ENCODE measurements at regions not wholly inside any gene's neighbourhood (a gene's known extent, or its start where the extent isn't known, plus 50 kb on each side); places are given as distances from the start of the nearest gene placed in this dataset.
A peak's percentile ranks its signal among the peaks of the same experiment; 100 is the strongest.

DNA sequence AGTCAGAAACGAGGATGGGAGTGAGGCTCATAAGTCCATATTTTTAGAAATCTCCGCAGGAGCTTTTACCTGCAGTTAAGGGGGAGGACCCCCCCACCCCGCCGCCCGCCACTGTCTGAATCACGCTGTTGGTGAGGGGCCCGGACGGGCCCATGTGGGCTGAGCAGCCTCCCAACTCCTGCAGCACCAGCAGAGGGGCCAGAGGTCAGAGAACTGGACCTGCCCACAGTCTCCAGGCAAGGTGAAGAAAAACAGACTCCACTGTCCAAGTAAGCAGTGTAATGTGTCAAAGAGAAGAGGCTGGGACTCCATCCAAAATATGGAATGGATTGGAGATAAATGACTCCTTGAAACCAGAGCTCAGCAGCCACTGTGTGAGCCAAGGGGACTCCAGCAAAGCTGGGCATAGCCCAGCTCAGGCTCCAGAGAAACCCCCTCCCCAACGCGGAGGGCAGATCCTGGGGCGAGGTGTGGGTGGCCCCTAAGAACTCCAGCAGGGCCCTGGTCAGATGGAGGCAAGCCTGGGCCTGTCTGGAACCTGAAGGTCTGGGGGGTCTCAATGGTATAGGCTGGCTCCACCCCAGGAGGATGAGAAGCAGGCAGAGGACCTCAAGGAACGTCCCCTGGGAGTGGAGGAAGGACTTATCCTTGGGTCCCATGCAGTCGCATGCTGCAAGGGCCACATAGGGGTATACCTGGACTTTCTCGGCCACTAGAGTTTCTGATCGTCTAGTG lies 128.5 kb upstream of the TNS3 start:
- intact Hi-C loops (cut with micrococcal nuclease; ENCODE audit: unreplicated experiment) = no loop called here

GRCh38 chr7:47709451-47709850 lies 127.5 kb upstream of the TNS3 start:
- intact Hi-C loops (cut with micrococcal nuclease; ENCODE audit: unreplicated experiment) = no loop called here
- Histone ChIP-seq H3K9me2 (ENCODE audit: insufficient read depth, low read length) (no peaks in the 10 kb centered on the region), H3K4me1 (ENCODE audit: insufficient read depth, low read length, poor library complexity, severe bottlenecking) (peaks cover 50% of the 10 kb centered on the region), H3K79me2 (ENCODE audit: insufficient read depth, low read depth, low read length) (no peaks in the 10 kb centered on the region), H3K27ac (ENCODE audit: low read depth, low read length, poor library complexity, severe bottlenecking) (no peak overlapping the region), H3K4me3 (ENCODE audit: low read depth, low read length, poor library complexity, severe bottlenecking) (no peak overlapping the region), H4K20me1 (ENCODE audit: insufficient read depth, low read length) (no peaks in the 10 kb centered on the region), H3K36me3 (ENCODE audit: insufficient read depth, low read length) (no peaks in the 10 kb centered on the region), H3K4me2 (ENCODE audit: low read length) (peak overlapping the region; percentile 32; the same call in 1 of the 2 replicates), H3K9me3 (ENCODE audit: low read length) (no peaks in the 10 kb centered on the region), H2AFZ (ENCODE audit: low read length) (peak overlapping the region; percentile 32; the same call in 1 of the 2 replicates)
- no peak for TF ChIP-seq EZH2phosphoT487 (IDR thresholded peaks at IDR 0.05; ENCODE audit: borderline replicate concordance, low read depth, low read length)
- no peak for TF ChIP-seq CTCF (conservative IDR thresholded peaks at IDR 0.05; ENCODE audit: low read length)
- ChIA-PET CTCF (ENCODE audit: unreplicated experiment) (interaction anchor here (0.5 to 1.5 kb wide), 3 partner anchors 11 to 386 kb away, joined by 3 read pairs; no protein-coding TSS in a partner anchor), POLR2A (interaction anchor here (0.6 to 1.5 kb wide), 5 partner anchors 14 to 148 kb away, joined by 3 to 5 read pairs (median 3); no protein-coding TSS in a partner anchor)
- no peak for DNase-seq (ENCODE audit: low spot score)
- no TSS peak for BruUV-seq (replicated peaks)

More for the DNA sequence above, 128.5 kb upstream of the TNS3 start:
- Histone ChIP-seq H3K79me2 (ENCODE audit: insufficient read depth, low read depth, low read length) (no peaks in the 10 kb centered on the region), H3K4me1 (ENCODE audit: insufficient read depth, low read length, poor library complexity, severe bottlenecking) (peaks cover 59% of the 10 kb centered on the region), H4K20me1 (ENCODE audit: insufficient read depth, low read length) (no peaks in the 10 kb centered on the region), H2AFZ (ENCODE audit: low read length) (no peak overlapping the region), H3K9me2 (ENCODE audit: insufficient read depth, low read length) (no peaks in the 10 kb centered on the region), H3K36me3 (ENCODE audit: insufficient read depth, low read length) (no peaks in the 10 kb centered on the region), H3K27ac (ENCODE audit: low read depth, low read length, poor library complexity, severe bottlenecking) (no peak overlapping the region), H3K9me3 (ENCODE audit: low read length) (no peaks in the 10 kb centered on the region), H3K4me3 (ENCODE audit: low read depth, low read length, poor library complexity, severe bottlenecking) (no peak overlapping the region), H3K4me2 (ENCODE audit: low read length) (no peak overlapping the region)
- no peak for TF ChIP-seq EZH2phosphoT487 (IDR thresholded peaks at IDR 0.05; ENCODE audit: borderline replicate concordance, low read depth, low read length)
- POLR2A ChIA-PET = interaction anchor here (0.6 to 1.2 kb wide), 3 partner anchors 15 to 149 kb away, joined by 3 to 4 read pairs (median 3); no protein-coding TSS in a partner anchor
- no TSS peak for BruUV-seq (replicated peaks)
- CTCF ChIA-PET (ENCODE audit: unreplicated experiment) = interaction anchor here (1.5 kb wide), 1 partner anchor 11 kb away, joined by 3 read pairs; no protein-coding TSS in a partner anchor
- DNase-seq (ENCODE audit: low spot score) = no peak

- Histone ChIP-seq H3K27ac (ENCODE audit: low read depth, low read length, poor library complexity, severe bottlenecking) (no peak overlapping the region), H4K20me1 (ENCODE audit: insufficient read depth, low read length) (no peaks in the 10 kb centered on the region), H3K4me2 (ENCODE audit: low read length) (peak overlapping the region; percentile 32; the same call in 1 of the 2 replicates), H3K36me3 (ENCODE audit: insufficient read depth, low read length) (no peaks in the 10 kb centered on the region), H3K9me3 (ENCODE audit: low read length) (no peaks in the 10 kb centered on the region), H3K4me1 (ENCODE audit: insufficient read depth, low read length, poor library complexity, severe bottlenecking) (peaks cover 46% of the 10 kb centered on the region), H3K9me2 (ENCODE audit: insufficient read depth, low read length) (no peaks in the 10 kb centered on the region), H3K4me3 (ENCODE audit: low read depth, low read length, poor library complexity, severe bottlenecking) (no peak overlapping the region), H3K79me2 (ENCODE audit: insufficient read depth, low read depth, low read length) (no peaks in the 10 kb centered on the region), H2AFZ (ENCODE audit: low read length) (peak overlapping the region; percentile 32; the same call in 1 of the 2 replicates)
- ChIA-PET CTCF (ENCODE audit: unreplicated experiment) (interaction anchor here (0.5 to 1.5 kb wide), 2 partner anchors 12 to 386 kb away, joined by 3 read pairs; no protein-coding TSS in a partner anchor), POLR2A (interaction anchor here (0.6 to 1.5 kb wide), 5 partner anchors 14 to 47 kb away, joined by 3 to 5 read pairs (median 3); no protein-coding TSS in a partner anchor)
- intact Hi-C loops (cut with micrococcal nuclease; ENCODE audit: unreplicated experiment) = no loop called here
- no TSS peak for BruUV-seq (replicated peaks)
- TF ChIP-seq CTCF (conservative IDR thresholded peaks at IDR 0.05; ENCODE audit: low read length) (no peak), EZH2phosphoT487 (IDR thresholded peaks at IDR 0.05; ENCODE audit: borderline replicate concordance, low read depth, low read length) (no peak)
- DNase-seq (ENCODE audit: low spot score) = no peak
Measured at GRCh38 chr7:47709051-47709450, 127.1 kb upstream of the TNS3 start.

Data from OCI-LY7 (cell line).